Breast epithelium (tissue), 3 donors: ENCODE measurements at regions not wholly inside any gene's neighbourhood (a gene's known extent, or its start where the extent isn't known, plus 50 kb on each side); places are given as distances from the start of the nearest gene placed in this dataset.

ENCODE experiments used
- CTCF ChIP-seq, 3 donors: fragments of 450-650 bp; IDR thresholded peaks; one replicate each; pipeline ENCODE4 v1.5.1; 2016 to 2017; ENCODE audit warnings: antibody characterized with exemption in 3 of 3, mild to moderate bottlenecking in 3 of 3, moderate library complexity in 3 of 3
- POLR2A ChIP-seq: fragments of 450-650 bp; IDR thresholded peaks from one replicate; pipeline ENCODE4 v1.6.1; 2016; ENCODE audit warnings: antibody characterized with exemption, mild to moderate bottlenecking, moderate library complexity
- POLR2AphosphoS5 ChIP-seq, 3 donors: sonication (generic); formaldehyde crosslinking; IDR thresholded peaks; one replicate each; pipeline ENCODE4 v1.6.1; 2017; ENCODE audit warnings: antibody characterized with exemption in 3 of 3

- no peak for TF ChIP-seq CTCF (IDR thresholded peaks at IDR 0.05)
- TF ChIP-seq POLR2AphosphoS5 (IDR thresholded peaks at IDR 0.05) = no peak
- no peak for TF ChIP-seq POLR2A
Observed at GRCh38 chr3:39665441-39665840, 144.0 kb upstream of the MYRIP start.
